Amygdala (tissue), 56 donors: ENCODE measurements at regions not wholly inside any gene's neighbourhood (a gene's known extent, or its start where the extent isn't known, plus 50 kb on each side); places are given as distances from the start of the nearest gene placed in this dataset.
"Not testable (repeated sequence)": the region's sequence is repeated elsewhere in the genome, so short reads cannot be mapped to it uniquely, and the experiment has no call there.

ENCODE experiments used
- DNase-seq, 56 donors: peaks; one replicate each; lab custom pipeline; 2025; lab: John Stamatoyannopoulos, UW

DNA sequence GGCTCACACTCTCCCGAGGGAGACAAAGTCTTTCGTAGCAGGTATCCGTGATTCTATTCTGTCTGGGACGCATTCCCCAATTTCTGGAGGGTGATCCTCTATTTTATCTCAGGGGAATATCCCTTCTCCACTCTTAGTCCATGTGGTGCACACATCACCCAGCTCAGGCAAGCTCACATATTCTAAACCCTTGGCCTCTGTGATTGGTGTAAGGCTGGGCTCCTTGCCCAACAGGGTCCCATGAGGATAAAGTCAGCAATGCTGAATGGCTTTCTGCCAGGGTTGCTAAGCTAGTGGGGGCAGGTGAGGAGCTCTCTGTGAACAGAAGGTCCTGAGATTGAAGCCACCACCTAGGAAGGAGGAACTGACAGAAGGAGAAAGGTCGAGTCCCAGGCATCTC is 137.2 kb downstream of the CDH26 start:
- DNase-seq, result no peak

DNA sequence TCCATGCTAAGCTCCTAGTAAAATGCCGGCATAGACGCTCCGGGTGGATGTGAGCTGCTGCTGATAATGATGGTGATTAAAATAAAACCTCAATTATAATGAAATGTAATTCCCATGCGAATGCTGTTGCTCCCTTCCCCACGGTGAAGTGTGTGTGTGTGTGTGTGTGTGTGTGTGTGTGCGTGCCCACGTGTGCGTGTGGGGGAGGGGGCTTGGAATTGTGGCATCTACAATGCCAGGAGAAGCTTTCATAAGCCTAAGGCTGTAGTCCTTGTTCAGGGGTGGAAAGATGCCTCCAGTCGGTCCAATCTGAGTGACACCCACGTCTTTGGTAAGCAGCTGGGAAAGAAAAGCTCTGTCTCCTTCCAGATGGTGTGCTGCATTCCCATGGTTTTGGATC is 137.9 kb downstream of the CDH26 start:
- peak in 3 of 56 donors; percentile 8 to 13 (median 10) for DNase-seq

DNA sequence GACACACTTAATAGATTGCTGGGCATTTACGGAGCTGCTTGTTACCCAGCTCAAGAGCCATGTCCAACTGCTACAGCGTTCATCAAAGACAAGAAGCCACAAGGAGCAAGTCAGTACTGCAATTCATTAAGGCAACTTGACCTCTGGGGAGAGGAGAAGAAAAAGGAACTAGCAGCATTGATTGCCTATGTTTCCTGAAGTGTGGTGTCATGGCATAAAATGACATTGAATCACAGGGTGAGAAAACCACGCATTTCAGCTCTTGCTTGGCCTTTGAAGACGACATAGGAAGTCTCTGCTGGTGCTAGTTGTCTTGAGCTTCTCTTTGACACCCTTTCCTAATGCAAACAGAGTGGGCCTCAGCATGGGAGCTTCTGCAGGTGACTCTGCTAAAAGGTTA is 139.1 kb downstream of the CDH26 start:
- DNase-seq, result no peak

DNA sequence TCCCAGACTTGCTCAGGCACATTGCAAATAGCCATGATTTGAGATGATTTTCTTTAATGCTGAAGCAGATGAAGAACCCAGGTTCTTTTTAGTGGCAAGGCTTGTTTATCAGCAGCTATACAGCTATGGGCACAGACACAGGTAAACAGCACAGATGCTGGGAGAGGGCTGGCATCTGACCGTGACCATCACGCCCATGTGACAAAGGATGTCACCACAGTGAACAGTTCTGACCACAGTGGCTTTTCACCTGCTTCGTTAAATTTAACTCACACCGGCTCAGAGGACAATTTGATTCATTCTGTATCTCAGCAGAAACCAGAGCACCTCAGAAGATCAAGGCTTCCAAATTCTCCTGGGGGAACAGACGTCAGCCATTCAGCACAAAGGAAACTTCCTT is 142.6 kb downstream of the CDH26 start:
- DNase-seq, result no peak

DNA sequence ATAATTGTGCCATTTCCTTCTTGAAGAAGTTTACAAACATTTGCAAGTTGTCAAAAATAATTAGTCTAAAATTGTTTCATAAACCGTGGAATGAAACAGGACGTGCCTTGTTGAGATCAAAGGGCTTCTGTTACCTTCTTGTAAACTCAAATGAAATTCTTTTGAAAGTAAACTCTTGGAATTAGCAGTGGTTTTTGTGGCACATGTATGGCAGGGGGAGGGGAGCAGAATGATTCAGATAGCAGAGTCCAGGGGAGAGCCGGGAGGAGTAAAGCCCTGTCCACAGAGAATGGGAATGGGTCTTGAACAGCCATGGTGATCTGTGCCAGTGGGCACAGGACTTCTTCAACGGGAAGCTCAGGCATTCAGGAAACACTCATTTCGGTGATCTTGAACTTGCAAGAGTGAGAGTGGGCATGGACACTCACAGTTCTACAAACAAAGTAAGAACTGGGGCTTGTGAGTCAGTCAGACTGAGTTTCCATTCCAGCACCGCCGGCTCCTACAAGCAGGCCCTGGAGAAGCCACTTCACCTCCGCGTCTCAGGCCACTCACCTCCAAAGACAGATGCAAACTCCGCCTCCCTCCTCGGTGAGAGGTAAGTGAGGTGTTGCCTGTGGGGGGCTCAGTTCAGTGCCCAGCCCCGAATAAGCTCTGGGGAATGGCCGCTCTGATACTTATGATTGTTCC is 143.1 kb downstream of the CDH26 start:
- DNase-seq, result no peak

DNA sequence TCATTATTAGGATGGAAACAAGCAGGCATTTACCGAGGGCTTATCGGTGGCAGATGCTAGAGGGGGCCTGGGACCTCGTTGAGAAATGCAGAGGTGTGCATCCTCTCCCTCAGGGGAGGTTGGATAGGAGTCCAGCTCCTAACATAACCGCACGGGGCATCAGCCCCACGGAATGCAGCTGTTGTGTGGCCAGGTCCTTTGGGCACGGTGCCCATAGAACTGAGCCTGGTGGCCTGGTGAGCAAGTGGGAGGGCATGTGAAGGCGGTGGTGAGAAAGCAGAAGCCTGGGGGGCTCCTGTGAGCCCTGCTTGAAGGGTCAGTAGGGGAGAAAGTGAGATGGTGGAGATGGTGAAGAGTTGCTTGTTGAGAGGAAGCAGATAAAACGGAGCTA is 143.7 kb downstream of the CDH26 start:
- no peak for DNase-seq

DNA sequence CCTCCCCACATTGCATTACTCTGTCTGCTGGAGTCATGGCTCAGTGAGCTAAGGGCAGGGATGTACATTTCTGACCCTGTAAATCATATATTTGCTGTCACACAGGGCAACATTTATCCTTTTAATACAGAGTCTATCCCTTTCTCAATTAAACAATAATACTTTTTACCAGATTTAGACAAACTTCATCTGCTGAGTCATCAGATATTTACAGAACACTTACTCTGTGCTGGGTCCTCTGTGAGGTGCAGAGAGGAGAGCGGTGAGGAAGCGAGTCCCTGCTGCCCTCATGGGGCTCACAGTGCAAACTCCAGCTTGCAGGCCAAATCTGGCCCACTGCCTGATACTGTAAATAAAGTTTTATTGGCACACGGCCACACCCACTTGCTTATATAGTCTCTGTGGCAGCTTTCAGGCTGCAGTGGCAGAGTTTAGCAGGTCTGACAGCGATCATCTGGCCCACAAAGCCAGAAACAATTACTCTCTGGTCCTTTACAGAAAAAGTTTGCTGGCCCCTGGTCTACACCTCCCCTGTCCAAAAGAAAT is 144.5 kb downstream of the CDH26 start:
- no peak for DNase-seq

DNA sequence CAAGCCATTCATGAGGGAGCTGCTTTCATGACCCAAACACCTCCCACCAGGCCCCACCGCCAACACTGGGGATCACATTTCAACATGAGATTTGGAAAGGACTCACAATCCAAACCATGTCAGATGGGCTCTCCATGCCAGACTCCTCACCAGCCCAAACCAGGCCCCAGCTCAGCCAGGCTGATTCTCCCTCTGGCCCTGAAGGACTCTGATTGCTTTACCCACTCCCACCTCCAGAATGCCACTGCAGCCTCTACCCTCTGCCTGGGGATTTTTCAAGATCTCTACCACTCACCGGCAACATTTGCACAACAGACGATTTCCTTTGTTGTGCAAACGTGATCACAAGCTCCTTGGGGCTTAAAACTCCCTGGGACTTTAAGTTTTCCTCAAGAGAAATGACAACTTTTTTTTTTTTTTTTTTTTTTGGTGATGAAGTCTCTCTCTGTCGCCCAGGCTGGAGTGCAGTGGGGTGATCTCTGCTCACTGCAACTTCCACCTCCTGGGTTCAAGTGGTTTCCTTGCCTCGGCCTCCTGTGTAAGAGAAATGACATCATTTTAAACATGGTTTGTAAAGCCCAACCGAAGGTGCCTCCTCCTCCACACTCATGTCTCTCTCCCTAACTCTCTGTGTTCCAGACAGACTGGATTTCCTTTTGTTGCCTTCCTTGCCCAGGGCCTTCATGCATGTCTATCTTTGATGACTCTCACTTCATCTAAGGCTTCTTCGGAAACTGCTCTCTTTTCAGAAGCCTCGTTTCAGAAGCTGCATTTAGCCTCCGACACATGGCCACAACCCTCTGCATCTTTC is 147.0 kb downstream of the CDH26 start:
- no peak for DNase-seq

DNA sequence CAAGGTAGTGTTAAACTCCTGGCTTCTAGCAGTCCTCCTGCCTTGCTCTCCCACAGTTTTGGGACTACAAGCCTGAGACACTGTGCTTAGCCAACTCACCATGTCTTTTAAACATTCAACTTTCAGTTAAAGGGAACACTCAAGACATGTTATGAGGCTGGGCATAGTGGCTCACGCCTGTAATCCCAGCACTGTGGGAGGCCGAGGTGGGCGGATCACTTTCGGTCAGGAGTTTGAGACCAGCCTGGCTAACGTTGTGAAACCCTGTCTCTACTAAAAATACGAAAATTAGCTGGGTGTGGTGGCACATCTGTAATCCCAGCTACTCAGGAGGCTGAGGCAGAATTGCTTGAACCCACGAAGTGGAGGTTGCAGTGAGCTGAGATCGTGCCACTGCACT is 148.0 kb downstream of the CDH26 start:
- not testable (repeated sequence) for DNase-seq

DNA sequence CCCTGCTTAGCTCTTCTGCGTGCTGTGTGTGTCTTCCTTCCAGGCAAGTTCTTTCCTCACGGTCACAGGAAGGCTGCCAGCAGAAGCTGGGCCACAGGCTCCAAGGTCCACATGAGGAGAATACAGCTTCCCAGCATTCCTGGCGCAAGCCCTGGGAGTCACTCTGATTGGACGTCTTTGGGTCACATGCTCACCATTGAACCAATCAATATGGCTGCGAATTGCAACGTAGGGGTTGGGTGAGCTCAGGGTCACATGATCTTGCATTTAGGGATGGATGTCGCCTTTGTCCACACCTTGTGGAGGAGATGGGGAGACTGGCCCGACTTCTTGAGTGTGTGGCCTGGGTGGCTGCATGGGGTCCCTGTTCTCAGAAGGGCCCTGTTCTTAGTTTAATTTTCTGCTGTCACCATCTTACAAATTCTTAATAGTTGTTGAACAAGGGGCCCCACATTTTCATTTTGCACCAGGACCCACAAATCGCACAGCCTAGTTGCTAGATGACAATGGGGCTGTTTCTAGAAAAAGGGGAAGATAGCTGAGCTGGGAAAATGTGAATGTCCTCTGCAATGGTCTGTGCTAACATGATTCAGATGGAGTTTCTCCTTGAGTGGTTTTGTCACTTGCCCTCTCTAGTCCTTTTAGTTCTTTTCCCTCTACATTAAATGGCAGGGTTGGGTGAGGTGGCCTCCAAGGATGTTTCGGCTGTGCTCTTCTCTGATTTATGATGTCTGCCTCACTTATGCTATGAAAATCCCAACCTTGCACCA is 149.6 kb downstream of the CDH26 start:
- DNase-seq, result no peak

DNA sequence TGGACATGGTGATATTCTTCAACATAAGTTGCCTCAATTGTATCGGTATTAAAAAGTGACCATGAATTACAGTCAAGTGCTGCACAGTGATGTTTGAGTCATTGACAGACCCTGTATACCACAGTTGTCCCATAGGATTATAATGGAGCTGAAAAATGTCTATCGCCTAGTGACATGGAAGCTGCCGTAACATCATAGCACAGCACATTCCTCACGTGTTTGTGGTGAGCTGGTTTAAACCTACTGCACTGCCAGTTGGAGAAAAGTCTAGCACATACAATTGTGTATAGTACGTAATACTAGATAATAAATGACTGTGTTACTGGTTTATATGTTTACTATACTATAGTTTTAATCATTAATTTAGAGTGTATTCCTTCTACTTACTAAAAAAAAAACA is 150.2 kb downstream of the CDH26 start:
- DNase-seq, result no peak

DNA sequence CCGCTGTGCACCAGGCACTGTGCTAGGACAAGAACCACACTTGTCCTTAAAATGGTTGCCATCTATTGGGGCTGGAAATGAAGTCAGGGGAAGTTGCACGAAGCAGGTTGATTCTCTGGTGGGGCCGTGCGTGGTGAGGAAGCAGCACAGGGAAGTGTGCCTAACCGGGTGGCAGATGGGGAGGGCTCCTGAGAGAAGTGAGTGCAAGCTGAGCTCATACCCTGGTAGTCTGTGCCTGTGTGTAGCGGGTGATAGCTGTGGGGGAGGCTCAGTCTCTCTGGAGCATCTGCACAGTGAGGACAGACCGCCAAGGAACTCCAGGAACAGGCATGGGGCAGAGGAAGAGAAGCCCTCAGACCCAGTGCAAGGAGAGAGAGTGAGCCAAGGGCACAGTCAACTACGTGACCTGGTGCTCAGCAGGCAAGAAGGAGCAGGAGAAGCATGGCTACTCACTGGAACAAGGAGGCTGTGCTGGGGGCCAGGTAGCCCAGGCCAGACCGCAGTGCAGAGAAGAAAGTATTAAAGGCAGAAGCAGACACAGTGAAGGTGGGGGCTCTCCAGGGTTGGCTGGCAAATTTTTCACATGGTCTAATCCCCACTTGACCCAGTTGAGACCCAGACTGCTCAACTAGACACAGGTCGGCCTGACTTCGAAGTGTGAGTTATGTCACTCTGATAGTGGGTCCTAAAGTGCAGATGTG is 155.0 kb downstream of the CDH26 start:
- DNase-seq, result peak in 1 of 56 donors; percentile 7

DNA sequence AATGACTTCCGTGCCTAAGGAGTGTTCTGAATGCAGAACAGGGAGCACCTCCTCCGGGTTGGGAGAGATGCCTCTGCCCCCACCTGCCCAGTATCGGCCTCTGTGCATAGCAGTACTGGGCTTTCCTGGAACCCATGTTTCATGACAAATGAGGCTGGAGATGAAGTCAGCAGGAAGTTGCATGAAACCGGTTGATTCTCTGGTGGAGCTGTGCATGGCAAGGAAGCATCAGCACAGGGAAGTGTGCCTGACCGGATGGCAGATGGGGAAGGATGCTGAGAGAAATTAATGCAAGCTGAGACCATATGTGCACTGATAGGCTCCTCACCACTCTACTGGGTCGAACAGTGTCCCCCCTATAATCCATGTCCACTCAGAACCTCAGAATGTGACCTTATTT is 155.5 kb downstream of the CDH26 start:
- no peak for DNase-seq

DNA sequence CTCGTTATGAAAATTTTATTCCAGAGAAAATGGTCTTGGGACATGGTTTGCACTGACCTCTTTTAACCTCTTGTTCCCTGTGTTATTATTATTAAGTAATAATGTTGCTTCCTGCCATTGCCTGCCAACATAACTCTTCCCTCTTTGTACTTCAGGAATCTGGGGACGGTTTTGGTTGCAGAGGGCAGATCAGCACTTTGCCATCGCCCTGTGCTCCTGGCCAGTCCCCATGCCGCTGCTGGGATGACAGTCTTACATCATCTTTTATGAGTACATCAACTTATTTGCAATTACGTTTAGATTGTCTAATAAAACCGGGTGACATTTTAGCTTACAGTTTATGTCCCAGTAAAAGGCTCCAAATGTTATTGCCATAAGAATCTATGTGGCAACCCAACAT is 157.2 kb downstream of the CDH26 start:
- no peak for DNase-seq

DNA sequence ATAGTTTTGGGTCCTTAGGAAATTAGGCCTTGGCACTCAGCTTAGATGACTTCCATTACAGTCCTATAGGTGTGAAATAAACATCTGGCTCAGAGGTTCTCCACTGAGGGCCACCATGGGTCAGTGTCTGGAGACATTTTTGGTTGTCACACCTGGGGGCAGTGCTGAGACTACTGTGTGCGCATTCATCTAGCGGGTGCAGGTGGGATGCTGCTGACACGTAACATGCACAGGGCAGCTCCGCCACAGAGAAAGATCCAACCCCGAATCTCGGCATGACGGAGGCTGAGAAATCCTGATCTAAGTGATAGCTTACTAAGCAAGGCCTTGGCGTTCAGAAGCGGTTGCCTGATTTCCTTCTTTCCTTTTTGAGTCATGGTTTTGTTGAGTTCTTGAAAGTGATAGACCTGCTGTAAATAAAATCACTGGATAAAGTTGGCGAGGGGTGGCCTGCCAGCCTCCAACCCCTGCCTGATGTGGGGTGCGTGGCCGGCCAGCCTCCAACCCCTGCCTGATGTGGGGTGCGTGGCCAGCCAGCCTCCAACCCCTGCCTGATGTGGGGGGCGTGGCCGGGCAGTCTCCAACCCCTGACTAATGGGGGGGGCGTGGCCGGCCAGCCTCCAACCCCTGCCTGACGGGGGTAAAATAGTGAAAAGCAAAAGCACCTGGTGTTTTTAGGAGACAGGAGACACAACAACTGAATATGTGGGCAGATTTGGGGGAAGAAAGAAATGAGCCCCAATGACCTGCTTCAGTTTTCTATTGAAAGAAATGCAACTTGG is 158.1 kb downstream of the CDH26 start:
- DNase-seq, result no peak

DNA sequence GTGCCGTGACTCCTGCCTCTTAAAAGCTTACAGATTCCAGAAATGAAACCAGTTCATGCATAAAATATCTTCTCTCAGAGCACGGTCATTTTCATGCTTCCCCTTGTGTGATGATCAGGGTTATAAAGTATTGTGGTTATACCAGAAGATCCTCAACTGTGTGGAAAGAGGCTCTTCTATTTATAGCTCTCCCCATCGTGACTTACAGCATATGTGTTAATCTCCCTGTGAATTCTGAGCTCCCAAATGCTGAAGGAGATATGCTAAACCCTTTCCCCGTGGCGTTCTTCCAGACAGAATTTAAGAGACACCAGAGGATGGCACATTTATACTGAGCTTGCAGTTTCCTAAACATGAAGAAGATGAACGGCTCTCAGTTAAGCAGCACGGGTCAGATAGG is 158.8 kb downstream of the CDH26 start:
- DNase-seq, result peak in 1 of 56 donors; percentile 8

DNA sequence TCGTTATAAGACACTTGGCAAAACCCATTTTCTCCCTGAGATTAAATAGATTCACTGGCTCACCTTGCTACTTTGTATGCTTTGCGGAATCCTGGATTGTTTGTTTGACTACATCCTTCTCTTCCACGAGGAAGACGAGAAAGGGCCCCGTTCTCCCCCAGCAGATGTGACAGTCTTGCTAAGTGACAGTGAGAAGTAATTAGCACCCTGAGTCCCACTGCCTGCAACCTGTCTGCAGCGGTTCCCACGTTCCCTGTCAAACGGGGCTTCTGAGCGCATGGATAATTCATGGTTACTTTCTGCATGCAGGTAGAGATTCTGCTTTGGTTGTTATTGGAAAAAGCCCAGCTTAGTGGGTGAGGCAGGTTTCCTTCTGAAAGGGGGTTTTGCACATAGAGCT is 163.7 kb downstream of the CDH26 start:
- no peak for DNase-seq

DNA sequence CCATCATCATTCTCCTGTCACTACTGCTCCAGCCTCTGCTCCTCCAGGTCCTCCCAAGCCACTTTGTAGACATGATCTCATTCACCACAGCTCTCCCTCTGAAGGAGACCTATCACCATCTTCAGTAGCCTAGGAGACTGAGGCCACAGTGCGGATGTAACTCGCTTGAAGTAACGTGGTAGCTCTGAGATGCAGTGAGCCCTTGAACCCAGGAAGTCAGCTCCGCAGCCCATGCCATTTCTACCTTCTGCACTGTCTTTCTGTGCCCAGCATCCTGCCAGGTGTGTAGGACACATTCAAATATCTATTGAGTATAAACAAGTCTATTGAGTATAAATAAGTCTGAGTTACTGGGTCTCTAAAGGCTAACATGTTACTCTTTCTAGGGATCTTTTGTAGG is 164.4 kb downstream of the CDH26 start:
- no peak for DNase-seq

DNA sequence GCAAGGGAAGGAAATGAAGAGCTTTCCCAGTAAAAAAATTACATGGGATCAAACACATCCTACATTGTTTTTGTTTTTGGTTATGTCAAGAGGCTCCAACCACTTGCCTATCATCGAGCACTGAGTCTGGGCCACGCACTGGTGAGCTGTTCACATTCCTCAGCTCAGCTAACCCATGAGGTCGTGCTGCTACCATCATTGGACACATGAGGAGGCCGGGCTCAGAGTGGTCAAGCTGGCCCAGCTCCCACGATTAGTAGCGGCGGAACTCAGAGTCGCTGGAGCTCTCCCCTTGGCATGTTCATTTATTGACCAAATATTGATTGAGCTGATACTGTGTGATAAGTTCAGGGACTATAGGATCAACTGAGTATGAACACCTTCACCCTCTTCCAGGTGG is 164.9 kb downstream of the CDH26 start:
- DNase-seq, result no peak

DNA sequence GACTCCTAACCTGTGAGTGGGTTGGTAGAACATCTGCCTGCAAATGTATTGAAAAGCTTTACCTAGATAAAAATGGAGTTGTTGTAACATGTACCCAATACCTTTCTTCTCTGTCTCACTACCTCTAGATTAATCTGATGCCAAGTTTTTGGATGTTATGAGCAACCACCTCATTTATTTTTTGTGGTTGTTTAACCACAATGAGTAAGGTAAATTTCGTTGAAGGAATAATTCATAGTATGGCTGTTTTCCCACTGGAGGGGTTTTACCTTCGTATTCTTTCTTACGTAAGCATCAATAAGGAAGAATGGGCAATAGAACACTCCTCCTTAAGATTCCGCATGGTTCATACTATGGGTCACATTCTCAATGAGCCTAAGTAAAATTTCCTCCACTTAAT is 165.4 kb downstream of the CDH26 start:
- no peak for DNase-seq
